ENCODE measurements at regions not wholly inside any gene's neighbourhood (a gene's known extent, or its start where the extent isn't known, plus 50 kb on each side); places are given as distances from the start of the nearest gene placed in this dataset.
A peak's percentile ranks its signal among the peaks of the same experiment; 100 is the strongest.

DNA sequence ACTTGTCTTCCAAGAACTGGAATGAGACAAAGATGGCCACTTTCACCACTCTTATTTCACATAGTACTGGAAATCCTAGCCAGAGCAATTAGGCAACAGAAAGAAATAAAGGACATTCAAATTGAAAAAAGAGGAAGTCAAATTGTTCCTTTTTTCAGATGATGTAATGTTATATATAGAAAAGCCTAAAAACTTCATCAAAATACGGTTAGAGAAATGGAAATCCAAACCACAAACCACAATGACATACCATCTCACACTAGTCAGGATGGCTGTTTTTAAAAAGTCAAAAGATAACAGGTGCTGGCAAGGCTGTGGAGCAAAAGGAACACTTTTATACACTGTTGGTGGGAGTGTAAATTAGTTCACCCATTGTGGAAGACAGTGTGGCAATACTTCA is 113.3 kb upstream of the SPRY2 start:
- no peak for DNase-seq

DNA sequence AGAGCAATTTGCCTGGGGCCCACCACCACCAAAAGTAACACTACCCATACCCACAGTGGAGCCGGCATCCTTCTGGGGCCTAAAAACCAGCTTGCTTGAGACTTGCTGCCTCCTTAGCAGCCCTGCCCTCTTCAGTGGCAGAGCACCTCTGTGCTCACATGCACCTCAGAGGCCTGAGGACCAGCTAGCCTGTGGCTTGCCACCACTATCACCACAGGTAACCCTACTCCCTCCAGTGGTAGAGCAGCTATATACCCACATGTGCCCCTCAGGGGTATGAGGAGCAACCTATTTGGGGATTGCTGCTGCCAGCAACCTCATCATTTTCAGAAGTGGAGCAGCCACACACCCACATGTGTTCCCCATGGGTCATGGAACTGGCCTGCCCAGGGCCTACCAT is 111.4 kb upstream of the SPRY2 start:
- no peak for DNase-seq

- DNase-seq: no peak
These were observed 110.7 kb upstream of the SPRY2 start for GRCh38 chr13:80451641-80452040.

DNA sequence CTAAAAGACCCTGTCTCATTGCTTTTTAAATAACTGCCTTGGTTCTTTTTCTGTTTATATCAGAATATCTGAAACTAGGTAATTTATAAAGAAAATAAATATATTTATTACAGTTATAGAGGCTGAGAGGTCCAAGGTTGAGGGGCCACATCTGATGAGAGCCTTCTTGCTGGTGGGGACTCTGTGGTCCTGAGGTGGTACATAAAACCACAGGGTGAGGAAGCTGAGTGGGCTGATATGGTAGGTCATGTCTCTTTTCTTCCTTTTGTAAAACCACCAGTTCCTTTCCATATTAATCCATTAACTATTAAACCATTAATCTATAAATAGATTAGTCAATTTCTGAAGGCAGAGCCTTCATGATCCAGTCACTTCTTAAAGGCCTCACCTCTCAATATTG is 109.5 kb upstream of the SPRY2 start:
- DNase-seq: no peak

DNA sequence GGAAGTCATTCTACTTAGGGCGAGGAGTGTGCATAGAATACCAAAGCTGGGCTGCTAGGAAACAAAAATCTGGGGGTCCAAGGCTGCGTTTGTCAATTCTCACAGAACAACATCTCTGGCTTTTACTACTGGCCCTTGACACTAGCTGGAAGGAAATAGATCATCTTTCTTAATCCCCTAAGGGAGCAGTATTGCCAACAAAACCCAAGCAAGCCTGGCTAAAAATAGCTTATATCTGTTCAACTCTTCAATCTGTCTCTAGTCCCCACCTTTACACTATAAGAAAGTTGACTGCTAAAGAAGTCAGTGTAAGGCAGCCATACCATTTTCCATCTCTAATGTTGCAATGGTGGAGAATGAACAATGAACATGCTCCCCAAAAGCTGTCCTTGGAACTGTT is 107.8 kb upstream of the SPRY2 start:
- no peak for DNase-seq

GRCh38 chr13:80447747-80448146 is 106.8 kb upstream of the SPRY2 start:
- DNase-seq: no peak

DNA sequence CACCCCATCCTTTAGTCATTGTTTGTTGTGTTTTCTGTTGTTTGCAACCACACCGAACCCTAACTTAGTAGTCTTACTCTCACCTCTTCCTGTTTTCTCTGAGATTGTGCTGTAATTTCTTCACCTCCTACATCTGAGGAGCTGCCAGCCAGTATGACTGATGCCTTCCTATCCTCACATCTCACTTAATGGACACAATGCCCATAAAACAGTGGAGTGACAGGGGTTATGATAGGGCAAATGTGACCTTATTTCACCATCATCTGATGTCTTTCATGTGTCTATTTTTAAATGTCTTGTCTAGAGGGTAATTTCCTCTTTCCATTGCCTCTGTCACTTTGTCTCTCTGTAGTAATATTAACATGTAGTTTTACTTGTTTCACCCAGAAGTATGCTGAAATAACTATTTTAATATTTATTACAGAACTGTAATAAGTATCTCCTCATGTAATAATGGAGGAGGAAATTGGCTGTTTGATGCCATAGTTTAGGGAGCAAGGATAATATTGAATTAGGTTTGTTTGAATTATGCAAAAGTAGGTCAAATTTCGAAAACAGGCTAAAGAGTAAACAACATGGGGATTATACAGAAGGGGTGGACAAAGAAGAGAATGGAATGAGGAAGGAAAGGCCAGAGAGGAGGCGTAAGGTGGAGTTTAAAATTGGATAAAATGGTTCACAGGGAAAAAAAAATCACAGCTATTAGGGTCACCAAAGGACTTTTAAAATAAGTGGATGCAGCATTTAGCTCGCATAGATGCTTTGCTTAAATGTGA is 103.5 kb upstream of the SPRY2 start:
- no peak for DNase-seq

DNA sequence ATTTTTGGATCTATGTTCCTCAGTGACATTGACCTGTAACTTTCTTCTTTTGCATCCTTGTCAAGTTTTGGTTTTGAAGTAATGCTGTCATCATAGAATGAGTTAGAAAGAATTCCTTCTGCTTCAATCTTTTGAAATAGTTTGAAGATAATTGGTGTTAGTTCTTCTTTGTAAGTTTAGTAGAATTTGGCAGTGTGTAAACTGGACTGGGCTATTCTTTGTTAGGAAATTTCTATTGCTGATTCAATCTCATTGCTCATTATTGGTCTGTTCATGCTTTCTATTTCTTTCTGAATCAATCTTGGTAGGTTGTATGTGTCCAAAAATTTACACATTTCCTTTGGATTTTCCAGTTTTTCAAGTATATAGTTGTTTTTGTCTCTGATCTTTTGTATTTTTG is 101.7 kb upstream of the SPRY2 start:
- DNase-seq: no peak

DNA sequence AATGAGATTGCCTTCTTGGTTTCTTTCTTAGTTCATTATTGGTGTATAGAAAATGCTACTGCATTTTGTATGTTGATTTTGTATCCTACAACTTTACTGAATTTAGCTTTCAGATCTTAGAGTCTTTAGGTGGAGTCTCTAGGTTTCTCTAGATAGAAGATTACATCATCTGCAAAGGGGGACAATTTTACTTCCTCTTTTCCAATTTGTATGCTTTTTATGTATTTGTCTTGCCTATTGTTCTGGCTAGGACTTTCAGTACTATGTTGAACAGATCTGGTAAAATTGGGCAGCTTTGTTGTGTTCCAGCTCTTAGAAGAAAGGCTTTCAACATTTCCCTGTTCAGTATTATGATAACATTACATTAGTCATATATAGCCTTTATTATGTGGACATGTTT is 101.0 kb upstream of the SPRY2 start:
- DNase-seq: no peak

GRCh38 chr13:80438521-80438920 is 97.6 kb upstream of the SPRY2 start:
- no peak for DNase-seq

DNA sequence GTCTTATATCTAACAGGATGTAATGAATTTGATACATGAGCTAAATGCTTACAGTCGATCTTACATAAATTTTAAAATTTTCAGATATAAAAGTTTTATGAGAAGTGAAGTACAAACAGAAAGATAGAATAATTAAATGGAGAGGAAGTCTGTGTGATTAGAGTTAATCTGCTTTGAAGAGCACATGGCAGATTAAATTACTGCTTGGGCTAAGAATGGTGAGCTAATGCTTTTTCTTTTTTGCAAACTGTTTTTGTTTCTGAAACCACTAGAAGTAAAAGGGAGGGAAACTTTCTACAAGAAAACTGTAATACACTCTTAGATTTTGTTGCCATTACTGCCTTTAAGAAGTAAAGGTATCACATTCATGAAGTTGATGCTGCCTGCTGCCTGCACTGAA is 96.3 kb upstream of the SPRY2 start:
- no peak for DNase-seq

GRCh38 chr13:80436571-80437169 is 95.7 kb upstream of the SPRY2 start:
- DNase-seq: no peak

DNA sequence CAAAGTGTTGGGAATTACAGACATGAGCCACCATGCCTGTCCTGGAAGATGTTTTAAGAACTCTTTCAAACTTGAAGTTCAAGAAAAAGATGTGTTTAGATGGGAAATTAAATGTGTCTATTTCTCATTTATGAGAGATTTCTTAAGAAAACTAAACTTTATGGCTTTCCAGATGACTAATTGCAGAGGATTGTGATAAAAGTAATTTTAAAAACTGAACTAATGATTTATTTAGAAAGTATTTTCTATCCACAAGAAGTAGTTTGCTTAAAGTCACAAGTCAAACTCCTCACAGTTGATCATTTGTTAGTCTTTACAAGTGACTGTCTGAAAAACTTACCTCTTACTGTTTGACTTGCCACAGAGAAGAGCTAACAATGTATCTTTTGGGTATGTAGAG is 89.6 kb upstream of the SPRY2 start:
- no peak for DNase-seq

DNA sequence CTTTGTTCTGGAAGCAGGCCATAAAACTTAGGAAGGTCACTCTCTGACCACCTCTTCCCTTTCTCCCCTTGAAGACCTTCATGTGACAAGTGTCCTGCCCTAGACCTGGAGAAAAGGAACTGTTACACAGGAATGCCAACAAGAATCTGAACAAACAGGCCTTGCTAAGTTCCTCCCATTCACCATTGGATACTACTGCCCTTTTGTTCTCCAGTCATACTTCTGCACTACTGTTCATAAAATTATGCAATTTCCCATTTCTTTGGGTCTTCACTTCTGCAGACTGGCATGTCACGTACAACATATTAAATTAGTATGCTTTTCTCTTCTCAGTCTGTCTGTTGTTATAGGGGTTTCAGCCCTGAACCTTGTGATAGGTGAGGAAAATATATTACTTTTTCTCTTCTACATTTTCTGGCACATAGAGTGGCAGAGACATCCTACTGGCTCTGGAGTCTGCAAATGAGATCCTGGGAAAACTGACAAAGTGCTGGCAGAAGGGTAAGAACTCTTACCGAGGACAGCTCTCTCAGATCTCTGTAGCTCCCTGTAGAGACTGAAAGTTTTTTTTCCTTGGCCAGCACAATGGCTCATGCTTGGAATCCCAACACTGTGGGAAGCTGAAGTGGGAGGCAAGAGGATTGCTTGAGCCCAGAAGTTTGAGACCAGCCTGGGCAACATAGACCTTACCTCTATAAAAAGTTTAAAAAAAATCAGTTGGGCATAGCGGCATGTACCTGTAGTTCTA is 87.6 kb upstream of the SPRY2 start:
- no peak for DNase-seq

DNA sequence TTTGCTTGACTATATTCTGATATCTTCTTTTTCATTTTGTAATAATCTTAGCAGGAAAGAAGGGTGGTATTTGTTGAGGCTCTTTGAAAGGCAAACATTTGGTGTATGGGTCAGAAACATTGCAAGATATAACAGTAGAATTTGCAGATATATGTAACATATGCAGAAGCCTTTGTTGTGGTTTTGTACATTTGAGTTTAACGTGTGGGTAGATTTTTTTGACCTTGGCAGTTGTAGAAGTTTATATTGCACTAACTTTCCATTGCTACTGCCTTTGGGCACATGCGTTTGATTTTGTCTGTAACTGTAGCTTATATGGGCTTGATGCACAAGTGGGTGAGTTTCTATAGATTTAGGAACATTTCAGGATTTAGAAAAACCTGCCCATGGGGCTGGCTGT is 78.5 kb upstream of the SPRY2 start:
- no peak for DNase-seq

GRCh38 chr13:80413611-80414010 is 72.7 kb upstream of the SPRY2 start:
- DNase-seq: no peak

- no peak for DNase-seq
These were observed 67.3 kb upstream of the SPRY2 start for GRCh38 chr13:80408270-80408669.

GRCh38 chr13:80400865-80401426 is 60.0 kb upstream of the SPRY2 start:
- no peak for DNase-seq

DNA sequence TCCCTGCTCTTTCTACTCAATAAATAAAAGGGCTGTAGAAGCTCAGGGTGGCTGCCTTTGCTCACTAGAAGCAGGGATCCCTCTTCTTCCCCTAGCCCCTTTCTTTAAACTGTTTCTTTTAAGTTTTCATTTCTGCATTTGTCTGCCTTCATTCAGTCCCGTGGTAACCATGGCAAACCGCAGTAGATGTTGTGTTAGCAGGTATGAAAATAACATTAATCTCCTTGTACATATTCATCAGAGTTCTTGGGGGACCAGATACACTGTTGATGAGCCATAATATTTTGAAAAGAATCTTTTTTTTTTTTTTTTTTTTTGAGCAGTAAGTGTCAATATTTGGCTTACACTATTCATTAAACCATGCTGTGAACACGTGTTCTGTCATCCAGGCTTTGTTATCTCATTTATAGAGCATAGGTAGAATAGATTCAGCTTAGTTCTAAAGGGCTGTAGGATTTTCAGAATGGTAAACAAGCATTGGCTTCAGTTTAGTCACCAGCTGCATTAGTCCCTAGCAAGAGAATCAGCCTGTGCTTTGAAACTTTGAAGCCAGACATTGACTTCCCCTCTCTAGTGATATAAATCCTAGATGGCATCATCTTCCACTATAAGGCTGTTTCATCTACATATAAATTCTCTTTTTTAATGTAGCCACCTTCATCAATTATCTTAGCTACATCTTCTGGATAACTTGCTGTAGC is 59.4 kb upstream of the SPRY2 start:
- DNase-seq: peak; percentile 64

DNA sequence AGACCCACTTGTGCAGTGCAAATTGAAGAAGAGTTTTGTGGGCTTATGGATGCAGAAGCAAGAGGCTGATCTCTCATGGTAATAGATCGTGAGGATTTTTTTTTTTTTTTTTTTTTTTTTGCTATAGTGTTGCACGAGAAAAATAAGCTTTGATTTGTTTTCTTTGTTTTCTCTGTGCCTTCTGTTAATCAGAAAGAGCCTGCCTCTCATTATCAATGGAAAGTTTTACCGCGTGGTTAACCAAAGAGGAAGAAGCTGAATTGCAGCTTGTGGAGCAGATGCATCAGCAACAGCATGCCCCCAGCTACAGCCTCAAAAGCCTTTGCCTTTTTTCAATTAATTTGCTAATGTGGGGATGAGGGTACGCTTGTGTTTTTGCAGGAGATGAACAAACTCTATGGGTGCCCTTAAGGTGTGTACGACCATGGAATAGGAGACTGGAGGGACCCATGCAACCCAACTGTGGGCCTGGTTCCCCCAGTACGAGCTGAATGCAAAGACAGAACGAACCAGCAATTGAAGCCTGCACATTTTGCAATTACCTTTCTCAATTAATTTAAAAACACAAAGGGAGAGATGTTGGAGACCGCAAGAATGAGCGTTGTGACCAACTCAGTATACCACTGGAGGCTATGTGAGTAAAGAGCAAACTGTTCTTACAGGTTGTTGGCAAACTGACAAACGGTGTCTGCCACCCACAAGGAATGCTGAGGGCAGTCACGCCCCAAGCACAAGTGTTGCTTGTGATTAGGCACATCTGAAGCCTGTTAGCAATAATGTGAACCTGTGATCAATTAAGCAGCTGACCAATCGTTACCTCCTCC is 58.6 kb upstream of the SPRY2 start:
- peak; percentile 42 for DNase-seq
